NCI-H2196 treated with DMSO at 0.1 percent for 48 hours (cell line): ENCODE measurements at regions not wholly inside any gene's neighbourhood (a gene's known extent, or its start where the extent isn't known, plus 50 kb on each side); places are given as distances from the start of the nearest gene placed in this dataset.
"Not testable (repeated sequence)": the region's sequence is repeated elsewhere in the genome, so short reads cannot be mapped to it uniquely, and the experiment has no call there.

Experiments
- DNase-seq: peaks from one replicate; lab custom pipeline; 2025; ENCODE audit not compliant: unreplicated experiment; lab: John Stamatoyannopoulos, UW

- no peak for DNase-seq
Observed at GRCh38 chr7:42726066-42726785, 185.6 kb downstream of the C7orf25 start.

- no peak for DNase-seq
Observed at GRCh38 chr7:42722716-42723115, 189.2 kb downstream of the C7orf25 start.

GRCh38 chr7:42722198-42722597 is 189.7 kb downstream of the C7orf25 start:
- no peak for DNase-seq

- DNase-seq, result no peak
Observed at GRCh38 chr7:42720991-42721796, 190.7 kb downstream of the C7orf25 start.

- DNase-seq, result no peak
Observed at GRCh38 chr7:42720012-42720411, 191.9 kb downstream of the C7orf25 start.

GRCh38 chr7:42718466-42718865 is 193.4 kb downstream of the C7orf25 start:
- DNase-seq, result not testable (repeated sequence)

GRCh38 chr7:42714356-42714755 is 197.5 kb downstream of the C7orf25 start:
- DNase-seq, result no peak

- DNase-seq, result no peak
Observed at GRCh38 chr7:42709284-42709683, 202.6 kb downstream of the C7orf25 start.

- no peak for DNase-seq
Observed at GRCh38 chr7:42704710-42705109, 207.2 kb downstream of the C7orf25 start.

- DNase-seq, result no peak
Observed at GRCh38 chr7:42702647-42703046, 209.2 kb downstream of the C7orf25 start.

GRCh38 chr7:42700406-42701327 is 211.2 kb downstream of the C7orf25 start:
- DNase-seq, result no peak

GRCh38 chr7:42699380-42700178 is 212.3 kb downstream of the C7orf25 start:
- DNase-seq, result no peak

GRCh38 chr7:42698600-42699374 is 213.1 kb downstream of the C7orf25 start:
- DNase-seq, result no peak

GRCh38 chr7:42694894-42695507 is 216.9 kb downstream of the C7orf25 start:
- no peak for DNase-seq

- no peak for DNase-seq
Observed at GRCh38 chr7:42693722-42694121, 218.1 kb downstream of the C7orf25 start.

GRCh38 chr7:42692621-42693020 is 219.2 kb downstream of the C7orf25 start:
- DNase-seq, result no peak

GRCh38 chr7:42690794-42691639 is 220.9 kb downstream of the C7orf25 start:
- no peak for DNase-seq

GRCh38 chr7:42689626-42690025 is 222.2 kb downstream of the C7orf25 start:
- DNase-seq, result no peak

GRCh38 chr7:42688056-42688371 is 223.9 kb downstream of the C7orf25 start:
- DNase-seq, result no peak
